ENCODE measurements at regions not wholly inside any gene's neighbourhood (a gene's known extent, or its start where the extent isn't known, plus 50 kb on each side); places are given as distances from the start of the nearest gene placed in this dataset.

DNA sequence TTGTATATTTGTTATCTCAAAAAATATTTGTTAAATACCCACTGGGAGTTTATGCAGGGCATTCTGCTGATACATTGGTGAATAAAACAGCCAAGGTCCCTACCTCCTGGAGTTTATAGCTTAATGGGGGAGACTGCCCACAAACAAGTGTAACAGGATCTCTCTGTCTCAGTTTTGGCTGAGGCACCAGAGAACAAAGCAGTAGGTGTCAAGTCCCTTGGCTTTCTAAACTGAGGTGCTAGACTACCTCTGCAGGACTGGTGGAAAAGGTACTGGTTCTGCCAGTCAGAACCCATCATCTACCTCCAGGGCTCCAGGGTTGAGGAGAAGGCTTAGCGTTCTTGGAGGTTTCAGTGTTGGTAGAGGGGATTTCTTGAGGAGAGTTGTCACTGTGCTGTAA, 188.4 kb upstream of the ELL2 start:
- TF ChIP-seq POLR2A (IDR thresholded peaks at IDR 0.05) (no peak), POLR2AphosphoS5 (IDR thresholded peaks at IDR 0.05) (no peak)
- TF ChIP-seq, protein P1, sequence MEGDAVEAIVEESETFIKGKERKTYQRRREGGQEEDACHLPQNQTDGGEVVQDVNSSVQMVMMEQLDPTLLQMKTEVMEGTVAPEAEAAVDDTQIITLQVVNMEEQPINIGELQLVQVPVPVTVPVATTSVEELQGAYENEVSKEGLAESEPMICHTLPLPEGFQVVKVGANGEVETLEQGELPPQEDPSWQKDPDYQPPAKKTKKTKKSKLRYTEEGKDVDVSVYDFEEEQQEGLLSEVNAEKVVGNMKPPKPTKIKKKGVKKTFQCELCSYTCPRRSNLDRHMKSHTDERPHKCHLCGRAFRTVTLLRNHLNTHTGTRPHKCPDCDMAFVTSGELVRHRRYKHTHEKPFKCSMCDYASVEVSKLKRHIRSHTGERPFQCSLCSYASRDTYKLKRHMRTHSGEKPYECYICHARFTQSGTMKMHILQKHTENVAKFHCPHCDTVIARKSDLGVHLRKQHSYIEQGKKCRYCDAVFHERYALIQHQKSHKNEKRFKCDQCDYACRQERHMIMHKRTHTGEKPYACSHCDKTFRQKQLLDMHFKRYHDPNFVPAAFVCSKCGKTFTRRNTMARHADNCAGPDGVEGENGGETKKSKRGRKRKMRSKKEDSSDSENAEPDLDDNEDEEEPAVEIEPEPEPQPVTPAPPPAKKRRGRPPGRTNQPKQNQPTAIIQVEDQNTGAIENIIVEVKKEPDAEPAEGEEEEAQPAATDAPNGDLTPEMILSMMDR (IDR thresholded peaks at IDR 0.05): no peak

Measured in gastroesophageal sphincter (tissue), 3 donors.